Mammary epithelial cell (primary cell): ENCODE measurements at regions not wholly inside any gene's neighbourhood (a gene's known extent, or its start where the extent isn't known, plus 50 kb on each side); places are given as distances from the start of the nearest gene placed in this dataset.

Source experiments
- EZH2 ChIP-seq: IDR thresholded peaks from 2 replicates; pipeline ENCODE4 v1.6.1; 2012; ENCODE audit warnings: low read length, inconsistent platforms, borderline replicate concordance
- TF ChIP-seq, protein P1 (sequence below), 2 donors: IDR thresholded peaks in 1 of 2; conservative IDR thresholded peaks in 1 of 2; 2 replicates each; pipeline ENCODE4 v1.5.1; 2011 to 2012; ENCODE audit warnings: inconsistent platforms in 2 of 2, low read length in 2 of 2, mild to moderate bottlenecking in 2 of 2, control low read depth in 1 of 2, low read depth in 1 of 2; ENCODE audit not compliant: insufficient read depth in 1 of 2; ENCODE audit errors: extremely low read depth in 1 of 2

DNA sequence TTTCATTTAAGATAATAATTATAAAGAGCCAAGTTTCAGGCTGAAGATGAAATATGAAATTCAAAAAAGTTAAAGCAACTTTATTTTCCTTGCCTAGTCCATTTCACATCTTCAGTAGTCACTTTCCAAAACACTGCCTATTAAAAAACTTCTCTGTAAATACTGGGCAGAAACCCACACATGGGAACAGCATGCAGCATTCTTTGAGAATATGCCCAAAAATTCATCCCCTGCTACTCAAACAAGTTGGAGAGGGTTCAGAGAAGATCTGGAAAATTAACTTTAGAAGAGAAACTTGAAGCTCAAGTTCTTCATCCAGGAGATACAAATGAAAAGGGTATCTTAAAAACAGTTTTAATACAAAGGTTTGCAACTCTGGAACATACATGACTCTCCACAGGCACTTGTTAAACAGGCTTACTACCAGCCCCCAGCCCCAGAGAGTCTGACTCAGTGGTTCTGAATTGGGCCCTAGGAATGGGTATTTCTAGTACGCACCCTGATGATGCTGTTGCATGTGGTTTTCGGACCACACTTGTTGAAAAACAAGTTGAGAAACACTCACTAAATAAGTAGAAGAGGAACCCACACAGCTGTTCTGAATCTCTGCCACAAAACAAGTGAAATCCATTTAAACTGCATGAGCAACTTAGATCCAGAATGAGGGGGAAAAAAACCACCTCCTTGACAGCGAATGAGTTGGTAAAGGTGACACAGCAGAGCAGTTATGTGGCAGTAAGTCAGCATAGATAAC, 329.1 kb downstream of the SATB2 start:
- TF ChIP-seq, protein P1, sequence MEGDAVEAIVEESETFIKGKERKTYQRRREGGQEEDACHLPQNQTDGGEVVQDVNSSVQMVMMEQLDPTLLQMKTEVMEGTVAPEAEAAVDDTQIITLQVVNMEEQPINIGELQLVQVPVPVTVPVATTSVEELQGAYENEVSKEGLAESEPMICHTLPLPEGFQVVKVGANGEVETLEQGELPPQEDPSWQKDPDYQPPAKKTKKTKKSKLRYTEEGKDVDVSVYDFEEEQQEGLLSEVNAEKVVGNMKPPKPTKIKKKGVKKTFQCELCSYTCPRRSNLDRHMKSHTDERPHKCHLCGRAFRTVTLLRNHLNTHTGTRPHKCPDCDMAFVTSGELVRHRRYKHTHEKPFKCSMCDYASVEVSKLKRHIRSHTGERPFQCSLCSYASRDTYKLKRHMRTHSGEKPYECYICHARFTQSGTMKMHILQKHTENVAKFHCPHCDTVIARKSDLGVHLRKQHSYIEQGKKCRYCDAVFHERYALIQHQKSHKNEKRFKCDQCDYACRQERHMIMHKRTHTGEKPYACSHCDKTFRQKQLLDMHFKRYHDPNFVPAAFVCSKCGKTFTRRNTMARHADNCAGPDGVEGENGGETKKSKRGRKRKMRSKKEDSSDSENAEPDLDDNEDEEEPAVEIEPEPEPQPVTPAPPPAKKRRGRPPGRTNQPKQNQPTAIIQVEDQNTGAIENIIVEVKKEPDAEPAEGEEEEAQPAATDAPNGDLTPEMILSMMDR (conservative IDR thresholded peaks at IDR 0.05 in 1 of 2, IDR thresholded peaks at IDR 0.05 in 1 of 2; ENCODE audit: extremely low read depth in 1 of 2, insufficient read depth in 1 of 2, low read depth in 1 of 2, low read length in 2 of 2): no peak
- no peak for TF ChIP-seq EZH2
